NCI-H1930 (cell line): ENCODE measurements at regions not wholly inside any gene's neighbourhood (a gene's known extent, or its start where the extent isn't known, plus 50 kb on each side); places are given as distances from the start of the nearest gene placed in this dataset.

Source experiments
- DNase-seq, 2 experiments: peaks; one replicate each; lab custom pipeline; 2025; lab: John Stamatoyannopoulos, UW

- DNase-seq = no peak
These were observed 208.9 kb downstream of the ASB1 start for GRCh38 chr2:238635647-238636051.

- no peak for DNase-seq
These were observed 209.7 kb downstream of the ASB1 start for GRCh38 chr2:238636269-238637073.

- no peak for DNase-seq
These were observed 209.5 kb upstream of the TWIST2 start for GRCh38 chr2:238638100-238638981.

DNA sequence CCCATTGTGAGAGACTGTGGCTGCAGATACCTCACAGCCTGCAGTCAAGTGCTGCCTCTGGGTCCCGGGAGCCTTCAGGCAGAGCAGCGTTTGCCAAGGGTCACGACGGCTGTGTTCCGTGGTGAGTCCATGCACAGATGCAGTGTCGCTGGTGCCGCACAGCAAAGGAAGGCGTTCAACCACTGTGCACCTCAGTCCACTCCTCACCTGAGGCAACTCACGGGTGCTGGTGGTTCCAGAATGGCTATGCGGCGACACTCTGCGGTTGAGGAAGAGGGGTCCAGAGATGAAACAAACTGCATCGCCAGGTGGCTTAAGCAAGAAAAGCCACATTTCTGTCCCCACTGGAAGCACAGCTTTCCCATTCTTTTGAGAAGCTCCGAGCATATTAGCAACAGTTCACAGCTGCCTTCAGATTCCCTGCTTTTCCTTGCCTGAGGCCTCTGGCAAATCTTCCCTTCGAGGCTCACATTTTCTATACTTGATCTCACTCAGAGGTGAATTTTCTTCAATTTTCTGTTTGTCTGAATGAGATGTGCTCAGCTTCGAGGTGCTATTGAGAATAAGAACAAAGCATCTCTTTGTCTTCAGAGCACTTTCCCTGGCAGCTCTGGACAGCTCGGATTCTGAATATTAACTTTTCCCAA is 208.8 kb upstream of the TWIST2 start:
- DNase-seq = no peak

GRCh38 chr2:238640486-238640885 is 207.4 kb upstream of the TWIST2 start:
- no peak for DNase-seq

DNA sequence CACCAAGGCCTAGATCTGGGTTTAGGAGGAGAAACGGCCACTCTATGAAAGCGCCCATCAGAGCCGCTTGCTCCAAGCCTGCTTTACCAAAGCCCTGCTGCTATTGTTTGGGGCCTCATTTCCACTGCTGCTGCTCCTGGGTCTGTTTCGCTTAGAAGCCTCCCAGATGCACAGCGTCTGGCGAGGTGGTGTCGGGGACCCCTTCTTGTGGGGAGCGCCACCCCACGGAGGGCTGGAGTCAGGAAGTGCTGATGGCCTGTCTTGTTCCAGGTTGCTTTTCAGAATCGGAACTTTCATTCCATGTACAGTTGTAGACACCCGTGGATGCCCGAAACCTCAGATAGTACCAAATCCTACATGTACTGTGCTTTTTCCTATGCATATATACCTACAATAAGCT is 204.9 kb upstream of the TWIST2 start:
- DNase-seq = no peak

DNA sequence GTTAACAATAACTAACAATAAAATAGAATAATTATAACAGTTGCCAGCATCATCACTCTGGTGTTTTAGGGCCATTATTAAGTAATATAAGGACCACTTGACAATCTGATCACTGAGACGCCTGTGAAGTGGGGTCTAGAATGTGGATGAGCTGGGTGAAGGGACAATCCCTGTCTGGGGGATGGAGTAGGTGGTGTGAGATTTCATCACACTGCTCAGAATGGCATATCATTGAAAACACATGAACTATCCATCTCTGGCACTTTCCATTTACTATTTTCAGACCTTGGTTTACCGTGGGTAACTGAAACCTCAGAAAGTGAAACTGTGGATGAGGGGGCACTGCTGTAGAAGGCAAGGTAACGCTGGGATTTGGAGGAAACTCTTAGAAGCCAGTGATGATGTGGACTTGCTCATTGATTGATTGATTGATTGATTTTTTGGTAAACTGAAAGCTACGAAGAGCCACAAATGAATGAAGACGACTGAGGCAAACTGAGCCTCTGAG is 204.4 kb upstream of the TWIST2 start:
- no peak for DNase-seq

DNA sequence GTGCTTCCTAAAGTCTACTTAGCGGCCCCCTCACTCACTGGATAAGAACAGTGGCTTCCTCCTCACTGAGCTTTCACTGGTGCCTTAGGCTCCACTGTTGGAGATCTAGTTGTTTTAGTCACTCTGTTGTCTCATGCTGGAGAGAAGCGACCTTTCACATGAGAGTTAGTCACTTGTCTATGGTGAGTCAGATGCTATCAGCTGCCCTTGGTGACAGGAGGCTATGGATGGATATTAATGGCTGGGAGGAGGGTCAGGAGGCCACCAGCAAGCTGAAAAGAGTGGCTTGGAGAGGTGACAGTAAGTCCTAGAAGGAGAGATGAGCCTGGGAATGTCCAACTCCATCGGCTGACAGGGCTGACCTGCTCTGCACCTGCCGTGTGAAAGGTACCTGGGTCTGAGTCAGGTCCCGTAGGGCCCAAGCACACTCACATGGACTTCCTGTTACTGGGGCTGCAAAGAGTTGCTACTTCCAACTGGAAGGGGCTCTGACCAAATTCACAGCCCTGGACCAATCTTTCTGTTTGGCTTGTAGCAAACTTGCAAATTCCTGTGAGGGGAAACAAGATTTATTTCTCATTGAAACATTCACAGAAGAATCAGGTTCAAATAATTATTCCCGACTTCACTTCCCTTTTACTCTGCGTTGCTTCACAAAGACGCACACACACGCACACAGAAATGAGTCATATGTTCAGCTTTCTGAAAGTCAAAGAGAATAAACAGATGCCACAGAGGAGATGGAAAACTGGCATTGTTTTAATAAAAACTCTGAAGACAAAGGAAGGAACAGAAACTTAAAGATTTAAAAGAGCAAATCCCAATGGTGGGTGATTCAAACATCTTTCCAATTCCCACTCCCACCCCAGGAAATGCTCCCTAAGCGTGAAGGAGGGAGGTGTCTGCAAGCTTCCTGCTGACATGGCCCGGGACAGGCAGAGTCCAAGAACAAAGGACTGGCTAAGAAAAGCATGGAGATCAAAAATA is 203.5 kb upstream of the TWIST2 start:
- DNase-seq = no peak

DNA sequence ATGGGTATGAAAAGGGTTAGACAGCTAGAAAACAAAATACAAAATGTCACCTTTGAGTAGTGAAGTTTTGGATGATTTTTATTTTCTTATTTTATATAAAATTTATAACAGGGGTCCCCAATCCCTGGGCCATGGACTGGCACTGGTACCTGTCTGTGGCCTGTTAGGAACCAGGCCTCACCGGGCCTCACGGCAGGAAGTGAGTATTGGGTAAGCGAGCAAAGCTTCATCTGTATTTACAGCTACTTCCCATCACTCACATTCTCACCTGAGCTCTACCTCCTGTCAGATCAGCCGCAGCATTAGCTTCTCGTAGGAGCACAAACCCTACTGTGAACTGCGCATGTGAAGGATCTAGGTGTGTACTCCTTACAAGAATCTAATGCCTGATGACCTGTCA is 202.8 kb upstream of the TWIST2 start:
- no peak for DNase-seq

DNA sequence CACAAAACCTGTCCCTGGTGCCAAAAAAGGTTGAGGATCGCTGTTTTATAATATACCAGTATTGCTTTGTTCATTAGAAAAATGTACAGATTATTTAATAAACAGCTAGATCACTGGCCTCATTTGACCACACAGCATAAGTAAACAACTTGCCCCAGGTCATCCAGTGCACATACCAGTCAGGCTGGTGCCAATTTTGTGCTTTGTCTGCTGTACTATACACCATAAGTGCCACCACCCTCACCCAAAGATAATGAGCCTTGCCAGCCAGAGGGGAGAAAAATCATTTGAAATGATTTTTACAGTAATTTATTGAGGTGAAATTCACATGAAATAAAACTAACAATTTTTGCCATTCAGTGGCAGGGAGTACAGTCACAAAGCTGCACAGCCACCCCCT is 202.2 kb upstream of the TWIST2 start:
- DNase-seq = no peak

GRCh38 chr2:238646281-238646680 is 201.6 kb upstream of the TWIST2 start:
- no peak for DNase-seq

GRCh38 chr2:238646803-238647202 is 201.1 kb upstream of the TWIST2 start:
- no peak for DNase-seq

GRCh38 chr2:238649123-238649522 is 198.8 kb upstream of the TWIST2 start:
- DNase-seq = no peak

DNA sequence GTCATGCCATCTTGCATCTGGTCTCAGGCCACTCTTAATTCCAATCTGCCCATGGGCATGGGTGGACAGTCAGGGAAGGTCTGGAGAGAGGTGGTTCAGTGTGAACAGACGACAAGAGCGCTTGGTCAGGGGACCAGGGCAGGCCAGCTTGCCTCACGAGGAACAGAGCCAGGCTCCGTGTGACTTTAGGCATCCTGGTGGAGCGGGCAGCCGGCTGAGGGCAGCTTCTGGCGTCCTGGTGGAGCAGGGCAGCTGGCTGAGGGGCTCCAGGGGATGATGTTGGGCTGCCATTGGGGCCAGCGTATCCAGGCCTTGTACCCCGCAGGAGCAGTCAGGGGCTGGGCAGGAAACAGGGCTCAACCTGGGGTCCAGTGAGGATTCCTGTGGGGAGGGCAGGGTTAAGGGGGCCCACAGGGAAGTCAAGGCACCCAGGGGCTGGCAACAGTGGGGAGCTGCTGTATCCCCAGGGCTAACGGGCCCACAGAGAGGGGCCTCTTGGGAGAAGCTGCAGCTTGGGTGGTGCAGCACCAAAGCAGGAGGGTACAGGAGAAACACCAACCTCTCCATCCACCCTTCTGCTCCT is 197.9 kb upstream of the TWIST2 start:
- DNase-seq = no peak

DNA sequence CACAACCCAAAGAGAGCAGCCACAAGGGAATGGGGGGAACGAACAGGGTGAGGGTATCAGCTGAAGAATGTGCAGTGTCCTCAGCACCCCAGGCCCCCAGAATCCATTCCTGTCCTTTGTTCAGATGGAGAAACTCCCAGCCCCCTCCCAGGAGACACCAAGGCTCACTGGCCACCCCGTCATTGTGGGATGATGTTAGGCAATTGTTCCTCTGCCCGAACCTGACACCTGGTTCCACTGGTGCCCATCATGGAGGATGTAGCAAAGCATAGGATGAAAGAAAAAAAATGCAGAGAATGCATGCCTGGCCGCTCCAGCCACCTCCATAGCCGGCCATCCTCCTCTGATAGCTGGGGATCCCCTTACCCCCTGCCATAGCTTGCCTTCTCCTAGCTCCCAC is 197.3 kb upstream of the TWIST2 start:
- no peak for DNase-seq

- no peak for DNase-seq
These were observed 196.4 kb upstream of the TWIST2 start for GRCh38 chr2:238651306-238652052.

- no peak for DNase-seq
These were observed 195.7 kb upstream of the TWIST2 start for GRCh38 chr2:238652053-238652770.

DNA sequence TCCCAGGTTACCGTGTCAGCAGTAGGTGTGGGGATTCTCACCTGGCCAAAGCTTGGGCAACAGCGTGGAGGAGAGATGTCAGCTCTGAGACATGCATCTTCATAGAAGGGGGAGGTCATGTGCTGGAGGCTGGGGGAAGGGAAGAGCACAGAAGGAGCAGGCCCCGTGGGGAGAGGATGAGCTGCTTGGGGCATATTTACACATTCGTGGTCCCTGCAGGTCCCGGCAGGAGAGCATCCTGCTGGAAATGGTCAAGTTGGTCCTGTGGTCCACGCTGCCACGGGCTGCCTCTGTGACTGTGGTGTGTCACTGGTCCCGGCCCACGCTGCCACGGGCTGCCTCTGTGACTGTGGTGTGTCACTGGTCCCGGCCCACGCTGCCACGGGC is 195.1 kb upstream of the TWIST2 start:
- DNase-seq = no peak

DNA sequence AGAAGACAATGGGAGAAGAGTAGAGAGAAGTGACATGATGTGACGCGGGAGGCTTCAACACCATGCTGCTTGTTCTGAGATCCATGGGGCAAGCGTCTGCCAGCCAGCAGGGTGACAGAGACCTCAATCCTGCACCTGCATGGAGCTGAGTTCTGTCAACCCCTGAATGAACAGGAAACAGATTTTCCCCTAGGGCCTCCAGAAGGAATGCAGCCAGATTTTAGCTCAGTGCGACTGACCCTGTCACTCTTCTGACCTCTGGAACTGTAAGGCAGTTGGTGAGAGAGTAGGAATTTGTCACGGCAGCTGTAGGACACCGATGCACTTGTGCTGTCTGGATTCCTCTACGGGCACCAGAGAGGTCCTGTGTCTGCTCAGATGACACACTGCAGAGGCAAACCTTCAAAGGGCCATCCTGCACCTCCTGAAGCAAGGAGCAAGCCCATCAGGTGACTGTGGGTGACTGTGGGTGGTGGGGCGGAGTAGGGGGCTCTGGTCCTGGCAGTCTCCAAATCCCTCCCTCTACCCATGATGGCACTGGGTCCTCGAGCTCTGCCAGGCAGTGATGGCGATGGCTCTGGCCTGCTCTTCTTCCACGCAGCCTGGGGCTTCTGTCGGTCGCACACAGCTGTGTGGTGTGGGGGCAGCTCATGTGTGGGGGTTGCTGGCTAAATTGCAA is 194.3 kb upstream of the TWIST2 start:
- DNase-seq = no peak
